Activated CD4-positive, alpha-beta T cell treated with anti-CD3 and anti-CD28 coated beads for 24 hours (primary cell): ENCODE measurements at regions not wholly inside any gene's neighbourhood (a gene's known extent, or its start where the extent isn't known, plus 50 kb on each side); places are given as distances from the start of the nearest gene placed in this dataset.

ENCODE experiments used
- DNase-seq, 2 donors: peaks; one replicate each; pipeline ENCODE4 v3.0.0-alpha.2; 2020; ENCODE audit warnings: low read depth in 2 of 2

DNA sequence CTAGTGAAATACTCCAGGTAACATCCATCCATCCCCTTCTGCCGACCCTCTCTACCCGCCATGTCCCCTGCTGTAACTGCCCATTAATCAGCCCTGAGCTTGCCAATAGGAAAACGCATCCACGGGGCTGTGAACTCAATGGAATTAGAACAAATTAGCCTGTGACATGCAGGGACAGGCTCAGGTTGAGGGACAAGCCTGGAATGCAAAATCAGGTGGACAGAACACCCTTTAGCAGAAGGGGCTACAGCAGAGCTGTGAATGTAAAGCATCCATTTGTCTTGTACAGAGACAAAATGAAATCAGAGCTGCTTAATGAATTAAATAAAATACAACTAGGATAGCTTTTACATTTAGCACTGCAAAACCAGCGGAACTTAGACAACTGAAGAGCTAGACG is 187.3 kb upstream of the SASH1 start:
- DNase-seq = no peak

DNA sequence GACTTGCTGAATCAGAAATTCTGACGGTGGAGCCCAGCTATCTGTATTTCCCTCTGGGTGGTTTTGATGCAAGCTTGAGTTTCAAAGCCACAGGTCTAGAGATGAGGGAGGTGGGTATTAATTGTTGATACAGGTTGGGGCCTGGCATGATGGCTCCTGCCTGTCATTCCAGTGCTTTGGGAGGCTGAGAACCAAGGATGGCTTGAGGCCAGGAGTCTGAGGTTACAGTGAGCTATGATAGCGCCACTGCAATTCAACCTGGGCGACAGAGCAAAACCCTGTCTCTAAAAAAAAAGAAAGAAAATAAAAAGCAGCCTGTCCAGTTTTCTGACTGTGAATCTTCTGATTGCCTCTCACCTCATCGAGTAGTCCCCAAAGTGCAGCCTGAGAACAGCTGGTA is 184.8 kb upstream of the SASH1 start:
- DNase-seq = no peak

GRCh38 chr6:148164645-148165044 is 178.0 kb upstream of the SASH1 start:
- DNase-seq = no peak

- DNase-seq = no peak
Measured at GRCh38 chr6:148166339-148166968, 176.2 kb upstream of the SASH1 start.

DNA sequence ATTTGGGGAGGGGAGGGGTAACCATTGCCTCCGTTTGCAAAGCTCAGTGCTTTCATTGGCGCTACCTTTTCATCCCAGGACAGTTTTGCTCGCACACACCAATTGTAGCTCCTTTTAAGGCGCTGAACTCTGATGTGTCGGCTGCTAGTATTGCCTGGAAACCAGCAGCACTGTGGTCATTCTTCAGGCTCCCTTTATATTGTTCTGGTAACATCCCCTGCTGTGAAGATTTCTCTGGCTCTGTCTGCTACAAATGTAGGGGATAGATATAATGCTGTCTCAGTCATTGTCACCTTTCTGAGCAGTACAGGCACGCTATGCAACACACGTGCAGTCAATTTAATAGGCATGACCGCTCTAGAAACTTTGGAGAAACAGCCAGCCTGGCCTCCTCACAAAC is 172.9 kb upstream of the SASH1 start:
- DNase-seq = no peak

GRCh38 chr6:148170286-148170685 is 172.4 kb upstream of the SASH1 start:
- DNase-seq = no peak

DNA sequence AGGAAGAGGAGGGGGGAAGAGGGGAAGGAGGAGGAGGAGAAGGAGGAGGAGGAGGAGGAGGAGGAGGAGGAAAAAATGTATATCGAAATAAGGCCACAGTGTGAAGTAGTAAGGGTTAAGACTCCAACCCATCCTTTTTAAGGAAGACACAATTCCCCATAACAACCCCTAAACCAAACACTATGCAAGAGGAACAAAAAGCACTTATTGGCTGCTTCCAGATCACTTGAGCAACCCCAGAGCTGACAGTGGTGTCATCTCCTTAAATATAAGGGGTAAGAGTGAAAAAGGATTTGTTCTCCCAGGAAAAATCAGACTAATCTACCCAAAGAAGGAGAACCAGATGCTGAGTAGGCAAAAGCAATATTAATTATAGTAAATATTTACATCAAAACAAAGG is 169.1 kb upstream of the SASH1 start:
- no peak for DNase-seq

- DNase-seq = no peak
Measured at GRCh38 chr6:148175550-148176188, 167.0 kb upstream of the SASH1 start.

DNA sequence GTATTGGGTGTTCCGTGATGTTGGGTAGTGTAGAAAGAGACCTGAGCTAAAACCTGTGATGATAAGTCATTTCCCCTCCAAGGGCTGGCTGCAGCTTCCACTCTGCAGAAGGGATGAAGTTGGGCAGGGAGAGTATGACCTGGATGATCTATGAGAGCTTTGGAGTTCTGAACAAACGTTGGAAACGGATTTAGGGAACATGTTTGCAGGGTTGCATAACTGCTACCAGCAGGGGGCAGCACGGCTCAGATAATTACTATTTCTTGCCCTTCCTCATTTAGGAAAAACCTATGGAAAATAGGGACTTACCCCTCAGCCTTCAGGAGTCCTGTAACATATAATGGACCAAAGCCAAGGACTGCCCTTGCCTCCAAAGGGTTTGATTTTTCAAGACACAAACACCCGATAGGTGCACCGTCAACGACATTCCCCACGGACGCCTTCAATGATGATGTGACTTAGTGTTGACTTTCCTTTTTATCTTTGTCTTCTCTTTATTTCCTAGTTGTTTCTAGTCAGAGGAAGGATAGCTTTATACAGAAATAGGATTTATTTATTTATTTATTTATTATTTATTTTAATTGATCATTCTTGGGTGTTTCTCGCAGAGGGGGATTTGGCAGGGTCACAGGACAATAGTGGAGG is 164.9 kb upstream of the SASH1 start:
- peak in 1 of 2 donors; percentile 14 for DNase-seq

DNA sequence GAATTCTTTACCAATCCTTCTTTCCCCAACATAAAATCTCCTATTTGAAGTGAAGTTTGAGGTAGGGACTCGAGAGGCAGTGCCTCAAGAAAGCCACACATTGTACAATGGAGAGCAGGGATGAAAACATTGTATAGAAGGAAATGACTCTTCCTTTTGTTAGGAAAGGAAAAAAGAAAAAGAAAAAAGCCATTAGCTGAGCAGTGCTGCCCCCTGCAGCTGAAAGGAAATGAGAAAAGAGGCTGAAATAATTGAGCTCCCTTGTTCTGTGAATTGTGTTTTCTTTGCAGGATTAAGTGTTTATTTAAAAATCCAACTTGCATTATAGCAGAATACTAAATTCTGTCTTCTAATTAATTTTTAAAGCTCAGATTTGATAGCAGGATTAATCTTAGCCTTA is 162.9 kb upstream of the SASH1 start:
- DNase-seq = no peak

- no peak for DNase-seq
Measured at GRCh38 chr6:148182378-148182777, 160.3 kb upstream of the SASH1 start.

DNA sequence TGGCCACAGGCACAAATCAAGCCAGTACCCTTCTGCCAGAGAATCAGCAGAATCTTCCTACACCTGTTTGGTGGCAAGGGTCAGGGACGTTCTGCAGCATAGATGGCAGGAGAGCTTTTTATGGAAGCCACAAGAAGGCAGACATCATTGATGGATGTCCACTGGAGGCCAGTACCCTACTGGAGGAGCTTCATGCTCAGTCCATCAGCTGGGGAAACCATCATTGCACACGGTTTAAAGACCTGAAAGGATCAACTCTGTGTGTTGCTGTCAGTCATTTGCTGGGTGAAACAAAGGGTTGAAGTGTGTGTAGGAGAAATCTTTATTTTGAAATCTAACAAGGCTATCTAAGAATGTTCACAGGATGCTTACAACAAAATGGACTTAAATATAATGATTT is 158.9 kb upstream of the SASH1 start:
- DNase-seq = no peak

GRCh38 chr6:148186916-148187315 is 155.7 kb upstream of the SASH1 start:
- DNase-seq = no peak

GRCh38 chr6:148192310-148192709 is 150.3 kb upstream of the SASH1 start:
- DNase-seq = no peak

- no peak for DNase-seq
Measured at GRCh38 chr6:148193063-148193680, 149.5 kb upstream of the SASH1 start.

- no peak for DNase-seq
Measured at GRCh38 chr6:148195511-148195910, 147.1 kb upstream of the SASH1 start.

DNA sequence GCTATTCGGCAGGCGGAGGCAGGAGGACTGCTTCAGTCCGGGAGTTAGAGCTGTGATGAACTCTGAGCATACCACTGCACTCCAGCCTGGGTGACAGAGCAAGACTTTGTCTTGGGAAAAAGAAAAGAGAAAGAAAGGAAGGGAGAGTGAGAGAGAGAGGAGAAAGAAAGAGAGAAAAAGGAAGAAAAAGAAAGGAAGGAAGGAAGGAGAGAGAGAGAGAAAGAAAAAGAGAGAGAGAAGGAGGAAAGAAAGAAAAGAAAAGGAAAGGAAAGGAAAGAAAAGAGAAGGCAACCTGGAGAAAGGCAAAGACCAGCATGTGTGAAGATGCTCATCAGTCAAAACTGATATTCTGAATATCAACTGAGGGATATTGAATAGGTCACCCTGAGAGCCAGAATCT is 143.1 kb upstream of the SASH1 start:
- DNase-seq = no peak

DNA sequence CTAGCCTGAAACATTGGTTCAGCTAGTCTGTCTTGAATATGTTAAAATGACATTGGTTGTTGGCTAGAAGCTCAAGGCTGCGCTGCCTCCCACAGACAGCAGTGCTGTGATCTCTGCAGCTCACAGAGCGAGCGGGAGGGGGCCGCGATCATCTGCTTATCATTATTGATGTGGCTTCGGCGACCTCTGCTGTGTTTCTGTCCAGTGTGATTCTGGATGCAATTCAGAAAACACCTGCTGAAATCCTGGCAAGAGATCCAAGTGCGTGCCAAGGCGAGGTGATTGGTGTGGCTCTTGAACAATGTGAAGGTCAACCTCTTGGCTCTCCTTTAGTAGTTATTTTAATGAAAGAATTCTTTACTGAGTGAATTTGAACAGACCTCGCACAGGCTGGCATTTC is 142.3 kb upstream of the SASH1 start:
- DNase-seq = no peak

DNA sequence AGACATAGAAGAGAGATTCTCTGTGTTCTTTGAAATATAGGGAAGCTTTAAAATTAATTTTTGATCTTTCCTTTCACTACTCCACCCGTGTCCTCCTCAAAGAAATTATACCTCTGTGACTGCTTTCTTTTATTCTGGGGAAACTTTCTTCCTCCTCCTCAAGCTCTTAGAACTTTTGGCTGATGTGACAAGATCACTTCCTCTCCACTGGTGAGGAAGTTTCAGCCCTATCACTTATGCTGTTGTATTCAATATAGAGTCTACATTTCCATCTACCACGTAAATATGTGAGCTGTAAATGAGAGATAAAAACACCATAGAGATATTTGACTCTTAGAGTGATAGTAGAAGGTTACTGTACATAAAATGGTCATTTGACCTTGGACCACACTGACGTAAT is 141.9 kb upstream of the SASH1 start:
- DNase-seq = no peak

GRCh38 chr6:148203281-148203925 is 139.2 kb upstream of the SASH1 start:
- DNase-seq = no peak

DNA sequence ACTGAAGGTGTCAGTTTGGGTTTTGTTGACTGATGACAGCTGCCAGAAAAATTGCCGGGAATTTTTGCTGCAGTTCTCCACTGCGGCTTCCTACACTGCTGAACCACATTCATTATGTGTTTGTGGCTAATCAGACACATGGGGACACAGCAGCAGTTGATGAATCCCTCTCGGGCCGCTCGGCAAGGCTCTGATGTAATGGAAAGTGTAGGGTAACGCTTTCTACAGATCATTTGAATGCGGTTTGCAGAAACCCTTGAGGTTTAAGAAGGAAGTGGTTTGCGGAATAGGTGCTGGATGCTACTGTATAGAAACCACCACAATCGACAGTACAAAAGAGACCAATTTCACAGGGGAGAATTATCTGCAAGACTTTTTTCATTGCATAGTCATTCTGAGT is 138.7 kb upstream of the SASH1 start:
- DNase-seq = peak; percentile 39 to 44

DNA sequence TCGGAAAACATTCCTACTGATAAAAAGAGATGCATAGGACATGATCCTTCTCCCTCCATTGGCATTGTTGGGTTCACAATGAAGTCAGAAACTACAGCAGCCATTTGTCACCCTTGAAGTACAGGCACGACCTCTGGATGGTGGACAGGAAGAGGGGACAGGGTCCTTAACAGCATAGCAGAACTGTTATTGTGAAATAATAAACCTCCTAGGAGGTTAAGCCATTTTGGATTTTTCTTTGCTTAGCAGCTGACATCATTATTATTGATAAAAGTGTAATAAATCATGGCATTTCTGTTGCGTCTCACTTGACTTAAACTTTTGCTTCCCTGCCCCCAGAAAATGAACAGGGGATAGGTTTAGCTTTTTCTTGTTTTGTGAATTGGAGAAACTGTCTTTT is 134.3 kb upstream of the SASH1 start:
- no peak for DNase-seq
